IMR-90 (cell line): ENCODE measurements at regions not wholly inside any gene's neighbourhood (a gene's known extent, or its start where the extent isn't known, plus 50 kb on each side); places are given as distances from the start of the nearest gene placed in this dataset.

Experiments used
- ATAC-seq: fragments of 200-7000 bp; cut with Tn5 transposase; 2 replicates; pipeline ENCODE4 v1.9.1; 2020; ENCODE audit warnings: low read depth, mild to moderate bottlenecking, moderate library complexity
- BruUV-seq: library from RNA; stranded (reverse); fragments of 400-500 nt; replicated peaks from 2 replicates; lab custom pipeline; 2021; lab: Mats Ljungman, UMichigan
- CTCF ChIA-PET: fragments of 300-600 bp; formaldehyde crosslinking; extraction: SDS; loops from one replicate; lab custom pipeline; 2021; ENCODE audit warnings: antibody characterized with exemption; lab: Yijun Ruan, JAX
- POLR2A ChIA-PET: fragments of 300-600 bp; sonication (Branson Sonifier 250); formaldehyde crosslinking; loops from one replicate; lab custom pipeline; 2022; ENCODE audit warnings: antibody characterized with exemption; ENCODE audit not compliant: unreplicated experiment; lab: Charles Lee
- DNase-seq: peaks from one replicate; pipeline ENCODE4 v3.0.0; 2013
- H2AFZ ChIP-seq: replicated peaks from 2 replicates; pipeline ENCODE3; 2013; ENCODE audit warnings: low read length, mild to moderate bottlenecking; ENCODE audit not compliant: poor library complexity
- H2AK5ac ChIP-seq: 2 replicates; pipeline ENCODE4 v1.6.1; 2013; ENCODE audit warnings: low read depth, low read length, inconsistent platforms
- H2AK9ac ChIP-seq: replicated peaks from 2 replicates; pipeline ENCODE3; 2013; ENCODE audit warnings: mild to moderate bottlenecking, low read depth, low read length, moderate library complexity; ENCODE audit not compliant: poor library complexity
- H2BK120ac ChIP-seq: 2 replicates; pipeline ENCODE4 v1.6.1; 2013; ENCODE audit warnings: low read depth, low read length, inconsistent platforms
- H2BK15ac ChIP-seq: 3 replicates; pipeline ENCODE4 v1.6.1; 2013; ENCODE audit warnings: low read depth, low read length, inconsistent platforms
- H2BK20ac ChIP-seq: 2 replicates; pipeline ENCODE4 v1.6.1; 2013; ENCODE audit warnings: low read depth, mild to moderate bottlenecking, inconsistent platforms, low read length, moderate library complexity
- H2BK5ac ChIP-seq: 2 replicates; pipeline ENCODE4 v1.6.1; 2013; ENCODE audit warnings: mild to moderate bottlenecking, low read depth, low read length, inconsistent platforms; ENCODE audit not compliant: poor library complexity, severe bottlenecking
- H3K14ac ChIP-seq: replicated peaks from 2 replicates; pipeline ENCODE4 v1.6.1; 2013; ENCODE audit warnings: low read depth, low read length, inconsistent platforms
- H3K18ac ChIP-seq: 2 replicates; pipeline ENCODE4 v1.6.1; 2013; ENCODE audit warnings: low read depth, low read length, control low read depth
- H3K23ac ChIP-seq: 2 replicates; pipeline ENCODE4 v1.6.1; 2013; ENCODE audit warnings: low read depth, low read length, inconsistent platforms
- H3K27ac ChIP-seq: 2 replicates; pipeline ENCODE4 v1.5.1; 2013; ENCODE audit warnings: mild to moderate bottlenecking, control low read depth, low read length; ENCODE audit not compliant: insufficient read depth
- H3K27me3 ChIP-seq: 2 replicates; pipeline ENCODE4 v1.6.1; 2013; ENCODE audit warnings: low read length; ENCODE audit not compliant: control insufficient read depth, insufficient read depth
- H3K36me3 ChIP-seq: 2 replicates; pipeline ENCODE4 v1.6.1; 2013; ENCODE audit warnings: low read length, mixed read lengths; ENCODE audit not compliant: control insufficient read depth, insufficient read depth
- H3K4ac ChIP-seq: 2 replicates; pipeline ENCODE4 v1.6.1; 2013; ENCODE audit warnings: low read depth, low read length, inconsistent platforms
- H3K4me1 ChIP-seq: 2 replicates; pipeline ENCODE4 v1.6.1; 2013; ENCODE audit warnings: low read length, mixed read lengths; ENCODE audit not compliant: control insufficient read depth, insufficient read depth
- H3K4me2 ChIP-seq: 2 replicates; pipeline ENCODE4 v1.6.1; 2013; ENCODE audit warnings: low read depth, mild to moderate bottlenecking, control low read depth, low read length, moderate library complexity
- H3K4me3 ChIP-seq: 2 replicates; pipeline ENCODE4 v1.5.1; 2013; ENCODE audit warnings: low read depth, mild to moderate bottlenecking, control low read depth, low read length, moderate library complexity; ENCODE audit not compliant: insufficient read depth
- H3K56ac ChIP-seq: 2 replicates; pipeline ENCODE4 v1.6.1; 2013; ENCODE audit warnings: low read length, inconsistent platforms; ENCODE audit not compliant: insufficient read depth; ENCODE audit errors: extremely low read depth
- H3K79me1 ChIP-seq, 2 experiments: 2 replicates each; pipeline ENCODE4 v1.6.1; 2013; ENCODE audit warnings: low read length in 2 of 2, inconsistent platforms in 1 of 2, low read depth in 1 of 2
- H3K9ac ChIP-seq: 2 replicates; pipeline ENCODE4 v1.6.1; 2013; ENCODE audit warnings: low read depth, low read length, control low read depth
- H3K9me1 ChIP-seq: 2 replicates; pipeline ENCODE4 v1.6.1; 2013; ENCODE audit warnings: low read length, inconsistent platforms; ENCODE audit not compliant: insufficient read depth
- H3K9me3 ChIP-seq: 2 replicates; pipeline ENCODE4 v1.6.1; 2013; ENCODE audit warnings: low read length; ENCODE audit not compliant: control insufficient read depth, insufficient read depth
- H4K20me1 ChIP-seq: 2 replicates; pipeline ENCODE4 v1.6.1; 2013; ENCODE audit warnings: low read length, inconsistent platforms; ENCODE audit not compliant: insufficient read depth
- H4K5ac ChIP-seq: 2 replicates; pipeline ENCODE4 v1.6.1; 2013; ENCODE audit warnings: mild to moderate bottlenecking, low read depth, low read length, control low read depth
- H4K8ac ChIP-seq, 2 experiments: 2 replicates each; pipeline ENCODE4 v1.6.1; 2013; ENCODE audit warnings: low read depth in 2 of 2, low read length in 2 of 2, control low read depth in 1 of 2, inconsistent platforms in 1 of 2
- H4K91ac ChIP-seq: 2 replicates; pipeline ENCODE4 v1.6.1; 2013; ENCODE audit warnings: low read depth, low read length, inconsistent platforms; ENCODE audit not compliant: insufficient read depth
- BHLHE40 ChIP-seq: fragments of 150-350 bp; IDR thresholded peaks from 2 replicates; pipeline ENCODE4 v1.6.1; 2016; ENCODE audit warnings: mild to moderate bottlenecking, low read depth, low read length
- CEBPB ChIP-seq: IDR thresholded peaks from 2 replicates; pipeline ENCODE4 v1.6.1; 2012; ENCODE audit warnings: low read depth, low read length, improper control_type of control experiment
- CHD1 ChIP-seq: IDR thresholded peaks from 2 replicates; pipeline ENCODE4 v1.6.1; 2012; ENCODE audit warnings: low read depth, low read length, improper control_type of control experiment
- ELK1 ChIP-seq: fragments of 150-350 bp; IDR thresholded peaks from 2 replicates; pipeline ENCODE4 v1.6.1; 2016; ENCODE audit warnings: low read depth, mild to moderate bottlenecking, low read length, moderate library complexity, borderline replicate concordance
- FOS ChIP-seq: fragments of 150-350 bp; IDR thresholded peaks from 2 replicates; pipeline ENCODE4 v1.6.1; 2016; ENCODE audit warnings: low read depth, low read length
- MAFK ChIP-seq: IDR thresholded peaks from 2 replicates; pipeline ENCODE4 v1.6.1; 2012; ENCODE audit warnings: low read depth, low read length, improper control_type of control experiment
- MAZ ChIP-seq: IDR thresholded peaks from 2 replicates; pipeline ENCODE4 v1.6.1; 2012; ENCODE audit warnings: low read depth, mild to moderate bottlenecking, low read length, improper control_type of control experiment, moderate library complexity, borderline replicate concordance
- MXI1 ChIP-seq: IDR thresholded peaks from 2 replicates; pipeline ENCODE4 v1.6.1; 2012; ENCODE audit warnings: low read depth, mild to moderate bottlenecking, low read length, moderate library complexity, borderline replicate concordance
- NFE2L2 ChIP-seq: fragments of 150-350 bp; IDR thresholded peaks from 2 replicates; pipeline ENCODE4 v1.6.1; 2016; ENCODE audit warnings: low read depth, mild to moderate bottlenecking, low read length
- POLR2A ChIP-seq: IDR thresholded peaks from 2 replicates; pipeline ENCODE4 v1.6.1; 2012; ENCODE audit warnings: mild to moderate bottlenecking, low read depth, low read length
- RAD21 ChIP-seq: IDR thresholded peaks from 2 replicates; pipeline ENCODE4 v1.6.1; 2012; ENCODE audit warnings: low read length, improper control_type of control experiment
- RCOR1 ChIP-seq: IDR thresholded peaks from 2 replicates; pipeline ENCODE4 v1.6.1; 2012; ENCODE audit warnings: mild to moderate bottlenecking, low read length, improper control_type of control experiment; ENCODE audit not compliant: insufficient replicate concordance
- RFX5 ChIP-seq: IDR thresholded peaks from 2 replicates; pipeline ENCODE4 v1.8.0; 2012; ENCODE audit warnings: low read depth, mild to moderate bottlenecking, low read length, moderate library complexity
- SMC3 ChIP-seq: fragments of 150-350 bp; IDR thresholded peaks from 2 replicates; pipeline ENCODE4 v1.6.1; 2016; ENCODE audit warnings: low read depth, mild to moderate bottlenecking, antibody characterized with exemption, low read length, moderate library complexity
- WGBS, 2 experiments: methylation state at CpG; one replicate each; pipeline versions ENCODE4 v1.1.5 to v1.1.7; 2013; ENCODE audit warnings: missing lambda C conversion rate in 2 of 2; ENCODE audit not compliant: insufficient read length in 1 of 2; ENCODE audit errors: extremely low coverage in 2 of 2; 5-methylcytosine and 5-hydroxymethylcytosine counted together
- dilution Hi-C: fragments of 300-500 bp; cut with HindIII; formaldehyde crosslinking; loops from one replicate; pipeline ENCODE4 v1.14.3; 2018; ENCODE audit warnings: low sequenced_read_pairs; ENCODE audit not compliant: unreplicated experiment
- in situ Hi-C: fragments of 300-500 bp; cut with MboI; formaldehyde crosslinking; loops from 3 replicates; pipeline ENCODE4 v1.14.3; 2019; ENCODE audit warnings: low sequenced_read_pairs, inconsistent platforms, mixed read lengths
- intact Hi-C: fragments of 100-400 bp; cut with micrococcal nuclease; formaldehyde crosslinking; loops from 2 replicates; pipeline ENCODE4 v1.10.0; 2022
- TF ChIP-seq, protein P1 (sequence below): fragments of 150-350 bp; IDR thresholded peaks from 2 replicates; pipeline ENCODE4 v1.6.1; 2017; ENCODE audit warnings: mild to moderate bottlenecking, antibody characterized with exemption, low read length, low read depth
- TF ChIP-seq, protein P2 (sequence below): conservative IDR thresholded peaks from 2 replicates; pipeline ENCODE4 v1.5.1; 2012; ENCODE audit warnings: mild to moderate bottlenecking, low read depth, low read length, improper control_type of control experiment

- Histone ChIP-seq H3K56ac (no peak overlapping the region), H4K20me1 (no peaks in the 10 kb centered on the region), H4K8ac (no peak overlapping the region), H2AK9ac (no peak overlapping the region), H3K9me3 (peaks cover 7% of the 10 kb centered on the region; the same call in 1 of the 2 replicates), H4K5ac (no peak overlapping the region), H4K91ac (no peak overlapping the region), H3K14ac (no peak overlapping the region), H3K4ac (no peak overlapping the region), H3K4me2 (no peak overlapping the region), H3K27me3 (no peaks in the 10 kb centered on the region), H2BK5ac (no peak overlapping the region), H3K36me3 (no peaks in the 10 kb centered on the region), H3K4me3 (no peak overlapping the region), H3K4me1 (no peaks in the 10 kb centered on the region), H2BK20ac (no peak overlapping the region), H3K27ac (no peak overlapping the region), H3K79me1 (no peaks in the 10 kb centered on the region), H2BK15ac (no peak overlapping the region), H3K18ac (no peak overlapping the region), H3K9me1 (no peaks in the 10 kb centered on the region), H2BK120ac (no peak overlapping the region), H3K9ac (no peak overlapping the region), H2AK5ac (no peak overlapping the region), H2AFZ (no peak overlapping the region), H3K23ac (no peak overlapping the region)
- ATAC-seq (no peak), DNase-seq (no peak)
- CTCF ChIA-PET: interaction anchor here (0.7 kb wide), 1 partner anchor 177 kb away, joined by 3 read pairs; no protein-coding TSS in a partner anchor
- no TSS peak for BruUV-seq
- intact Hi-C loops: no loop called here
- WGBS, 2 experiments: no CpG with 5 or more reads among the region's 2 CpGs
- in situ Hi-C loops: no loop called here
- dilution Hi-C loops: no loop called here
- TF ChIP-seq FOS: no peak
- TF ChIP-seq MAZ: no peak
- no peak for TF ChIP-seq CHD1
- no peak for TF ChIP-seq CEBPB
- TF ChIP-seq RFX5: no peak
- TF ChIP-seq, protein P1, sequence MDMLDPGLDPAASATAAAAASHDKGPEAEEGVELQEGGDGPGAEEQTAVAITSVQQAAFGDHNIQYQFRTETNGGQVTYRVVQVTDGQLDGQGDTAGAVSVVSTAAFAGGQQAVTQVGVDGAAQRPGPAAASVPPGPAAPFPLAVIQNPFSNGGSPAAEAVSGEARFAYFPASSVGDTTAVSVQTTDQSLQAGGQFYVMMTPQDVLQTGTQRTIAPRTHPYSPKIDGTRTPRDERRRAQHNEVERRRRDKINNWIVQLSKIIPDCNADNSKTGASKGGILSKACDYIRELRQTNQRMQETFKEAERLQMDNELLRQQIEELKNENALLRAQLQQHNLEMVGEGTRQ: no peak
- no peak for TF ChIP-seq RCOR1
- TF ChIP-seq MXI1: no peak
- no peak for TF ChIP-seq SMC3
- no peak for TF ChIP-seq NFE2L2
- no peak for TF ChIP-seq MAFK
- TF ChIP-seq, protein P2, sequence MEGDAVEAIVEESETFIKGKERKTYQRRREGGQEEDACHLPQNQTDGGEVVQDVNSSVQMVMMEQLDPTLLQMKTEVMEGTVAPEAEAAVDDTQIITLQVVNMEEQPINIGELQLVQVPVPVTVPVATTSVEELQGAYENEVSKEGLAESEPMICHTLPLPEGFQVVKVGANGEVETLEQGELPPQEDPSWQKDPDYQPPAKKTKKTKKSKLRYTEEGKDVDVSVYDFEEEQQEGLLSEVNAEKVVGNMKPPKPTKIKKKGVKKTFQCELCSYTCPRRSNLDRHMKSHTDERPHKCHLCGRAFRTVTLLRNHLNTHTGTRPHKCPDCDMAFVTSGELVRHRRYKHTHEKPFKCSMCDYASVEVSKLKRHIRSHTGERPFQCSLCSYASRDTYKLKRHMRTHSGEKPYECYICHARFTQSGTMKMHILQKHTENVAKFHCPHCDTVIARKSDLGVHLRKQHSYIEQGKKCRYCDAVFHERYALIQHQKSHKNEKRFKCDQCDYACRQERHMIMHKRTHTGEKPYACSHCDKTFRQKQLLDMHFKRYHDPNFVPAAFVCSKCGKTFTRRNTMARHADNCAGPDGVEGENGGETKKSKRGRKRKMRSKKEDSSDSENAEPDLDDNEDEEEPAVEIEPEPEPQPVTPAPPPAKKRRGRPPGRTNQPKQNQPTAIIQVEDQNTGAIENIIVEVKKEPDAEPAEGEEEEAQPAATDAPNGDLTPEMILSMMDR: no peak
- TF ChIP-seq POLR2A: no peak
- no peak for TF ChIP-seq RAD21
- no peak for TF ChIP-seq ELK1
- no peak for TF ChIP-seq BHLHE40
- POLR2A ChIA-PET: no interaction called here
Measured at GRCh38 chr13:68025604-68026003, 795.5 kb upstream of the PCDH9 start.
